Aorta (tissue), 5 donors: ENCODE measurements at regions not wholly inside any gene's neighbourhood (a gene's known extent, or its start where the extent isn't known, plus 50 kb on each side); places are given as distances from the start of the nearest gene placed in this dataset.

Source experiments
- ATAC-seq: fragments of 200-7000 bp; cut with Tn5 transposase; one replicate; pipeline ENCODE4 v1.9.1; 2022; ENCODE audit warnings: moderate library complexity; ENCODE audit not compliant: low FRiP score
- DNase-seq, 2 donors: peaks; one replicate each; pipeline ENCODE4 v3.0.0-alpha.2; 2020
- H3K27ac ChIP-seq, 2 donors: one replicate each; pipeline ENCODE4 v1.5.1; 2013; ENCODE audit warnings: low read length in 2 of 2, mild to moderate bottlenecking in 2 of 2, moderate library complexity in 2 of 2, control low read depth in 1 of 2, inconsistent platforms in 1 of 2, low read depth in 1 of 2
- H3K27me3 ChIP-seq, 2 donors: one replicate each; pipeline ENCODE4 v1.6.1; 2013; ENCODE audit warnings: control low read depth in 1 of 2, low read length in 1 of 2, mild to moderate bottlenecking in 1 of 2, moderate library complexity in 1 of 2; ENCODE audit not compliant: insufficient read depth in 2 of 2, control insufficient read depth in 1 of 2
- H3K36me3 ChIP-seq, 2 donors: one replicate each; pipeline ENCODE4 v1.6.1; 2013; ENCODE audit warnings: control low read depth in 1 of 2, low read length in 1 of 2, mild to moderate bottlenecking in 1 of 2; ENCODE audit not compliant: insufficient read depth in 2 of 2, control insufficient read depth in 1 of 2
- H3K4me1 ChIP-seq, 2 donors: one replicate each; pipeline ENCODE4 v1.6.1; 2013; ENCODE audit warnings: low read length in 2 of 2, control low read depth in 1 of 2, mild to moderate bottlenecking in 1 of 2, moderate library complexity in 1 of 2; ENCODE audit not compliant: insufficient read depth in 2 of 2, control insufficient read depth in 1 of 2
- H3K4me3 ChIP-seq, 2 donors: one replicate each; pipeline ENCODE4 v1.5.1; 2013; ENCODE audit warnings: low read length in 2 of 2, control low read depth in 1 of 2, mild to moderate bottlenecking in 1 of 2
- H3K9me3 ChIP-seq: one replicate; pipeline ENCODE4 v1.6.1; 2013; ENCODE audit warnings: mild to moderate bottlenecking, low read length; ENCODE audit not compliant: control insufficient read depth
- WGBS, 2 donors: extraction: QIAGEN DNeasy Blood & Tissue Kit; methylation state at CpG; one replicate each; pipeline ENCODE4 v1.1.7; 2013; 5-methylcytosine and 5-hydroxymethylcytosine counted together
- intact Hi-C, 2 donors: fragments of 100-400 bp; cut with DNase I; formaldehyde crosslinking; loops; one replicate each; pipeline versions ENCODE4 v1.14.2 to v1.15.0; 2022
- donor health status: healthy with polysubstance abuse.
- donor health status: Bipolar disorder and iron deficiency.
- donor health status: DM: no; HTN: no; CAD: no.
- donor health status: DM: no; HTN: no; CAD: no.
- donor health status: DM: yes; HTN: yes; CAD: no.

DNA sequence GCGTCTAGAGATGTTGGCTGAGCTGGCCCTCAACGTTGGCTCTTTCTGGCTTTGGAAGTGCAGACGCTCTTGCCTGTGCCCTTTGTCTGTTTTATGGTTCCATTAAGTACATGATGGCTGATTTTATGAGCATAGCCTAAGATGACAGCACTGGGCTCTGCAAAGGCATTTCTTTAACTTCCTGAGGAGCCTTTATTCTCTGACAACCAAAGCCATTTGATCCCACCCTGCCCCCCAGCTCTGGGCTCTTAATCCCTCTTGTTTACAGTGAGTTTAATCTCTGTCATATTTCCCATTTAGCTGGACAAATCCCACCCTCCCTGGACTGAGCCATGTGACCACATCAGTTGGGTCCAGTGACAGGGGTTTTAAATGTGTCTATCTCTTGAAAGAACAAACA is 195.9 kb downstream of the ACKR3 start:
- Histone ChIP-seq H3K4me3 (no peak overlapping the region), H3K36me3 (no peaks in the 10 kb centered on the region), H3K4me1 (no peaks in the 10 kb centered on the region), H3K9me3 (no peaks in the 10 kb centered on the region), H3K27me3 (no peaks in the 10 kb centered on the region), H3K27ac (no peak overlapping the region)
- DNase-seq (no peak), ATAC-seq (no peak)
- WGBS, 2 donors = 76% methylated on average over 3 of the region's 3 CpGs
- intact Hi-C loops = no loop called here

DNA sequence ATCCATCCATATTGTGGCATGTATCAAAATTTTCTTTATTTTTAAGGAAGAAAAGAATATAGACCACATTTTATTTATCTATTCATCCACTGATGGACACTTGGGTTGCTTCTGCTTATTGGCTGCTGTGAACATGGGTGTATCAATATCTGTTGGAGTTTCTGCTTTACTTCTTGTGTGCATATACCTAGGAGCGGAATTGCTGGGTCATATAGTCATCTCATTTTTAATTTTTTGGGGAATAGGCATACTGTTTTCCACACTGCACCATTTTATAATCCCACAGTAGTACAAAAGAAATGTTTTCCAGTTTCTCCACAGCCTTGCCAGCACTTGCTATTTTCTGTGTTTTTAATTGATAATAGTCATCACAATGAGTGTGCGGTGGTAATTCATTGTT is 197.2 kb downstream of the ACKR3 start:
- ATAC-seq = no peak
- no peak overlapping the region for H3K4me3 ChIP-seq
- WGBS, 2 donors = 97 to 99% methylated on average over 2 of the region's 2 CpGs

GRCh38 chr2:236767941-236768340 is 198.3 kb downstream of the ACKR3 start:
- no peaks in the 10 kb centered on the region for H3K36me3 ChIP-seq
- no peak overlapping the region for H3K27ac ChIP-seq
- H3K4me1 ChIP-seq = no peaks in the 10 kb centered on the region
- intact Hi-C loops = no loop called here
- 96% methylated on average over 7 of the region's 7 CpGs for WGBS, 2 donors
- no peak overlapping the region for H3K4me3 ChIP-seq
- ATAC-seq (no peak), DNase-seq (no peak)
- H3K27me3 ChIP-seq = no peaks in the 10 kb centered on the region
- H3K9me3 ChIP-seq = no peaks in the 10 kb centered on the region

More for the DNA sequence above, 197.2 kb downstream of the ACKR3 start:
- DNase-seq = no peak
- intact Hi-C loops = no loop called here
- H3K9me3 ChIP-seq = no peaks in the 10 kb centered on the region
- no peaks in the 10 kb centered on the region for H3K4me1 ChIP-seq
- H3K36me3 ChIP-seq = no peaks in the 10 kb centered on the region
- no peak overlapping the region for H3K27ac ChIP-seq
- H3K27me3 ChIP-seq = no peaks in the 10 kb centered on the region

DNA sequence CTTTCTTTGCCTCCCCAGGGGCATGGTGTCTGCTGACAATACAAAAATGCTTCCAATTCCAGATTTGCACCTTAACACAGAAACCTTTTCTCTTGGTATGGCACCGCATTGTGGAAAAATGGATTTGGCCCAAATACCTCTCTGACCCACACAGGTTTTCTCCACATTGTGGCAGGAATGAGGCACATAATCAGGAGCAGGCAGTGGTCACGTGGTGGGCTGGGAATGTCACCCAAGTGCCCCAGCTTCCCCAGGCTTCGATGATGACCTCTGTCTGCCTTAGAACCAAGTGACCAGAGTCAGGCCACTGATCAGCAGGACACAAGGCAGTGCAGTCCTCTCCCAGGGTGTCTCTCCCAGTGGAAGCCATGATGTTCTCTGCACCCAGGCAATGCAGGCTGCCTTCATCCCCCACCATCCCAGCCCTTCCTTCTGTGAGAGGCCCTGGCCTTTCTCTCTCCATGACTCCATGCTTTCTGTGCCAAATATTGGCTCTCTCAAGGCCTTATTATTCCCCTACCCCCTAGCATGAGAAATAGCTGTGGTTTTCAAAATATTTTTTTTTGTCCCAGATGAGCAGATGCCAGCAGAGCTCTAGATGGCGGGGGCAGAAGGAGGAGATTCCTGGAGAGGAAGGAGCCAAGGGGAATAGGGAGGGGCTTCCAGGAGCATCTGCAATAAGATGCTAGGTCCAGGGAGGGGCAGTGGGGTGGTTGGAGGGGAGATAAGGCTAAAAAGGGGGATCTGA is 198.9 kb downstream of the ACKR3 start:
- 84 to 85% methylated on average over 4 of the region's 4 CpGs for WGBS, 2 donors

GRCh38 chr2:236769981-236770671 is 200.5 kb downstream of the ACKR3 start:
- ATAC-seq = no peak
- Histone ChIP-seq H3K4me3 (no peak overlapping the region), H3K36me3 (no peaks in the 10 kb centered on the region), H3K27me3 (no peaks in the 10 kb centered on the region), H3K27ac (no peak overlapping the region), H3K9me3 (no peaks in the 10 kb centered on the region), H3K4me1 (no peaks in the 10 kb centered on the region)
- DNase-seq = no peak
- 83% methylated on average over 9 of the region's 9 CpGs for WGBS, 2 donors
- intact Hi-C loops = no loop called here

More for the DNA sequence above, 198.9 kb downstream of the ACKR3 start:
- Histone ChIP-seq H3K27me3 (no peaks in the 10 kb centered on the region), H3K27ac (no peak overlapping the region), H3K36me3 (no peaks in the 10 kb centered on the region), H3K9me3 (no peaks in the 10 kb centered on the region), H3K4me3 (no peak overlapping the region), H3K4me1 (no peaks in the 10 kb centered on the region)
- intact Hi-C loops = no loop called here
- ATAC-seq (no peak), DNase-seq (no peak)

- no peak for DNase-seq
- no peak overlapping the region for H3K4me3 ChIP-seq
- H3K36me3 ChIP-seq = no peaks in the 10 kb centered on the region
- WGBS, 2 donors = 84 to 89% methylated on average over 17 of the region's 17 CpGs
- no peaks in the 10 kb centered on the region for H3K9me3 ChIP-seq
- H3K27me3 ChIP-seq = no peaks in the 10 kb centered on the region
- H3K4me1 ChIP-seq = no peaks in the 10 kb centered on the region
- no peak for ATAC-seq
- no peak overlapping the region for H3K27ac ChIP-seq
- intact Hi-C loops = no loop called here
Observed at GRCh38 chr2:236772220-236772837, 202.7 kb downstream of the ACKR3 start.

DNA sequence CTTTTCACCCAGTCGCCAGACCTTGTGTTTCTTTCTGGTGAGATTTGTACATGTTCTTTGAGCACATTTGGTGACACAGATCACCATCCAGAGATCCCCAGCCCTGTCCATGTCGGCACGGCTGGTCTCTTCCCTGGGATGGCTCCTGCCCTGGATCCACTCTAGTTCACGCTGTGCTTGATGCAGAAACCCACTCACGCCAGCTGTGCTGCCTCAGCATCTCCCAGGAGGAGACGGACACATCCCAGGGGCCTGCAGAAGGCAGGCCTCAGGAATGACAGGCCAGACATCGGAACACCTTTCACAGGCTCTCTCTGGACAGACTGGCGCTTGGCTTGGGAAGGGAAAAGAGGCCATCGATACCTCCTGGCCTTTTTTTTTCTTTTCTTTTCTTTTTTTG is 203.6 kb downstream of the ACKR3 start:
- no peaks in the 10 kb centered on the region for H3K4me1 ChIP-seq
- H3K27me3 ChIP-seq = no peaks in the 10 kb centered on the region
- H3K27ac ChIP-seq = no peak overlapping the region
- DNase-seq (no peak), ATAC-seq (no peak)
- intact Hi-C loops = no loop called here
- no peak overlapping the region for H3K4me3 ChIP-seq
- H3K36me3 ChIP-seq = no peaks in the 10 kb centered on the region
- no peaks in the 10 kb centered on the region for H3K9me3 ChIP-seq
- 86 to 93% methylated on average over 9 of the region's 9 CpGs for WGBS, 2 donors

- Histone ChIP-seq H3K36me3 (no peaks in the 10 kb centered on the region), H3K4me3 (no peak overlapping the region), H3K27ac (no peak overlapping the region), H3K4me1 (no peaks in the 10 kb centered on the region), H3K27me3 (no peaks in the 10 kb centered on the region), H3K9me3 (no peaks in the 10 kb centered on the region)
- 77 to 81% methylated on average over 9 of the region's 9 CpGs for WGBS, 2 donors
- DNase-seq (no peak), ATAC-seq (no peak)
- intact Hi-C loops = no loop called here
Observed at GRCh38 chr2:236774171-236774570, 204.5 kb downstream of the ACKR3 start.
